ENCODE measurements at regions not wholly inside any gene's neighbourhood (a gene's known extent, or its start where the extent isn't known, plus 50 kb on each side); places are given as distances from the start of the nearest gene placed in this dataset.
"Not testable (repeated sequence)": the region's sequence is repeated elsewhere in the genome, so short reads cannot be mapped to it uniquely, and the experiment has no call there.

DNA sequence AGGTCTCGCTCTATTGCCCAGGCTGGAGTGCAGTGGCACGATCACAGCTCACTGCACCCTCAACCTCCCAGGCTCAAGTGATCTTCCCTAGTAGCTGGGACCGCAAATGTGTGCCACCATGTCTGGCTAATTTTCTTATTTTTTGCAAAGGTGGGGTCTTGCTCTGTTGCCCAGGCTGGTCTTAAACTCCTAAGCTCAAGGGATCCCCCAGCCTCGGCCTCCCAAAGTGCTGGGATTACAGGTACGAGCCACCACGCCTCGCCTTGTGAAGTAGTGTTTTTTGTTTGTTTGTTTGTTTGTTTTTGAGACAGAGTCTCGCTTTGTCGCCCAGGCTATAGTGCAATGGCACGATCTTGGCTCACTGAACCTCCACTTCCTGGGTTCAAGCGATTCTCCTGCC, 125.5 kb downstream of the HAUS1 start:
- not testable (repeated sequence) for DNase-seq (ENCODE audit: low spot score)

DNA sequence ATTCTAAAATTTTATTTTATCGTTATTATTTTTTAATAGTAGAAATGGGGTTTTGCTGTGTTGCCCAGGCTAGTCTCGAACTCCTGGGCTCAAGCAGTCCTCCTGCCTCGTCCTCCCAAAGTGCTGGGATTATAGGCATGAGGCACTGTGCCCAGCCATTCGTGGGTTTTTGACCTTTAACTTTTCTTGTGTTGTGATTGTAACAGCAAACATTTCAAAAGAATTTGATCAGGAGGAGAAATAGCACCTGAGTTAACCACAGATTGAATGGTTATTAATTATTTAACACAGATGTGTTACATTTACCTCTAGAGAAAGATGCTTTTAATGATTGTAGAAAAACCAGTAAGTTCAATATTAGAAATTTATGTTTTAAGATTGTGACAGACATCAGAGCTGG, 132.0 kb downstream of the HAUS1 start:
- no peak for DNase-seq (ENCODE audit: low spot score)

GRCh38 chr18:46237891-46238290, 133.7 kb downstream of the HAUS1 start:
- DNase-seq (ENCODE audit: low spot score) = no peak

- no peak for DNase-seq (ENCODE audit: low spot score)
Measured at GRCh38 chr18:46239549-46239948, 135.4 kb downstream of the HAUS1 start.

DNA sequence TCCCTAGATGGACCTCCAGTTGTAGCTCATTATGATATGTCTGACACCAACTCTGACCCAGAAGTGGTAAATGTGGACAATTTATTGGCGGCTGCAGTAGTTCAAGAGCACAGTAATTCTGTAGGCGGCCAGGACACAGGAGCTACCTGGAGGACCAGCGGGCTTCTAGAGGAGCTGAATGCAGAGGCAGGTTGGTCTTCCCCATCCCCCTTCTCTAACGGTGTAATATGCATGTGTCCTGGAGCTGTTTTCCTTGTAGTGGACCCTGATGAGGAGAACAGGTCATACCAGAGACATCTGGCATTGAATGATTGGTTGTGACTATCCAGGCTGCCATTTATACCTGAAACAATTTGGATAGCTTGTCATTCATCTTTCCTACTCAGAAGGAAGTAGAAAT, 135.8 kb downstream of the HAUS1 start:
- DNase-seq (ENCODE audit: low spot score) = no peak

DNA sequence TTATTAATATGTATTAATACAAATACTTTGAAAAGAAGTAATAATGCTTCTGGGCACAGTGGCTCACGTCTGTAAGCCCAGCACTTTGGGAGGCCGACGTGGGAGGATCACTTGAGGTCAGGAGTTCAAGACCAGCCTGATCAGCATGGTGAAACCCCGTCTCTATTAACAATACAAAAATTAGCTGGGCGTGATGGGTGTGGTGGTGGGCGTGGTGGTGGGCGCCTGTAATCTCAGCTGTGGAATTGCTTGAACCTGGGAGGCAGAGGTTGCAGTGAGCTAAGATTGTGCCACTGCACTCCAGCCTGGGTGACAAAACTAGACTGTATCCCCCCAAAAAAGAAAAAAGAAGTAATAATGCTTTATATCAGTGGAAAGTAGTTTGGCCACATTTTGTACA, 137.2 kb downstream of the HAUS1 start:
- not testable (repeated sequence) for DNase-seq (ENCODE audit: low spot score)

- no peak for DNase-seq (ENCODE audit: low spot score)
Measured at GRCh38 chr18:46242183-46242582, 138.0 kb downstream of the HAUS1 start.

GRCh38 chr18:46243095-46243494, 138.9 kb downstream of the HAUS1 start:
- DNase-seq (ENCODE audit: low spot score) = no peak

GRCh38 chr18:46243673-46244072, 139.5 kb downstream of the HAUS1 start:
- no peak for DNase-seq (ENCODE audit: low spot score)

DNA sequence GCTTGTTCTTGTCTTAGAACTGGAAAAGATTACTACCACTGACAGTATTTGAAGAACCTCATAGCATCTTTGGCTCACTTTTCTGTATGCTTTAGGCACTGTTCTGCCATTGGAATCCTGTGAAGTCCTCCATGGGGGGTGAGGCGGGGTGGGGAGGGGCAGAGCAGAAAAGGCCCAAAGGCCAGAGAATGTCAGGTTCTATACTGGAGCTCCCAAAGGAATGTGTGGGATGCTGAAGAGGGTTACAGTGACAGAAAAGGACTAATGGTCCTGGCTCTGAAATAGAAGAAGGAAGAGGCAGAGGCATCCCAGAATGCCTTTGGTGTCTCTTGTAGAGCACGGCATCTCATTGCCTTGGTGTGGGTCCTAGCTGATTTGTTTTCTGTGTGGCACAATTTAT, 141.9 kb downstream of the HAUS1 start:
- DNase-seq (ENCODE audit: low spot score) = no peak

DNA sequence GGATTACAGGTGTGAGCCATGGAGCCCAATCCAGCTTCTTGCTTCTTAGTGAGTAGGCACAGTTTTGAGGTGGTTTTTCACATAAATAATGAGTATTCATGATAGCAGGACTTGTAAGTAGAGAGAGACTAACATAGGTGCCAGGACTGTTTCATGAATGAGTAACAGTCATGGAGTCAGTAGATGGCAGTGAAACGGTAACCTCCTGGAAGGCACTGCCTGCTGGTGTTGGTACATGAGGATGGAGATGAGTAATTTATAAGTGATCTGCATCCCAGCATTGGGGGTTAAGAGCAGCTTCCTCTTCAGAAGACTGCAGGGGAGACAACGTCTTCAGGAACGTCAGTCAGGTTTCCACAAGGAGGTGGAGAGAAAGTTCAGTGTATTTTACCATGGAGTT, 143.8 kb downstream of the HAUS1 start:
- no peak for DNase-seq (ENCODE audit: low spot score)

GRCh38 chr18:46250084-46250811, 146.1 kb downstream of the HAUS1 start:
- peak; percentile 74 for DNase-seq (ENCODE audit: low spot score)

DNA sequence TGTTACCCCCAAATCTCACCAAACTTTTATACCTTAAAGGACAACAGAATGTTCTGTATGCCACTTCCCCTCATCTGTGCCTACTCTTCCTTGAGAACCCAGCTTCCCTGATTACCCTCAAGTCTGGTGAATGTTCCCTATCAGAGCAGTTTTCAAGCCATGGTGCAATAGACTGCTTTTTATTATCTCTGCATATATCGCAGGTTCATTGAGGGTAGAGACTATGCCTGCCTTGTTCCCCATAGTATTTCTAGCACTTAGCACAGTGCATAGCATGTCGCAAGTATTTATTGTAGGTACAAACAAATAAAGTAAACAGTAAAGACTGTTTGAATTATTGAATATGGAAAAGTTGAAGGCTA, 146.6 kb downstream of the HAUS1 start:
- DNase-seq (ENCODE audit: low spot score) = no peak

DNA sequence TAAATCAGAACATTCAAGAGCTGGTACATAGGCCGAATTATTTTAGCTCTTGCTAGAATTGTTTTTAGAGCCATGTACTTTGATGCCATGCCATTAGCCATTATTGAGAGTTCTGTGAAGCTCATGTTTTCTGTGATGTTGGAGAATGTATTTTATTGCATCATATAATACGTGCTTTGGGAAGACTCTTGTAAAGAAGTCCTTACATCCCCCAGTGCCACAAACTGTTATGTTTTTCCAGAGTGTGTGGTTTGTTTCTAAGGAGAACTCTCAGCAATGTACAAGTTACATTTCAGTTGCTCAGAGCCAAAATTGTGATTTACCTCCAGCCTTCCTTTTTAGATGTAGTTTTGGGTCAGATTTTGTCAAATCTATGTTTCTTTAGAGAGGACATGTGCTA, 148.6 kb downstream of the HAUS1 start:
- DNase-seq (ENCODE audit: low spot score) = no peak

DNA sequence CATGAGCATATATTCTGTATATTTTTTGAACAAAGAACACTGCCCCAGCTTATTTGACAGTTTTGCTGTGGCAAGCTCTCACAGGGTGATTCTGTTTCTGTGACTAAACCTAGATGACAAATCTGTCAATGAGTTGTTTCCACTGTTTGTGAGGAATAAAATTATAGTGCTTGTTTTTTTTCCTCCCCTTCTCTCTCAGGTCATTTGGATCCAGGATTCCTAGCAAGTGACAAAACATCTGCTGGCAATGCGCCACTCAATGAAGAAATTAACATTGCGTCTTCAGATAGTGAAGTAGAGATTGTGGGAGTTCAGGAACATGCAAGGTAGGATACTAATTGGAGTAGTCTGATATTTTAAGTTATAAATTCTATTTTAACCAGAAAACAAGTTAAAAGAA, 149.3 kb downstream of the HAUS1 start:
- DNase-seq (ENCODE audit: low spot score) = peak; percentile 48

GRCh38 chr18:46256078-46256477, 151.9 kb downstream of the HAUS1 start:
- DNase-seq (ENCODE audit: low spot score) = no peak

GRCh38 chr18:46257366-46257765, 153.2 kb downstream of the HAUS1 start:
- DNase-seq (ENCODE audit: low spot score) = no peak

DNA sequence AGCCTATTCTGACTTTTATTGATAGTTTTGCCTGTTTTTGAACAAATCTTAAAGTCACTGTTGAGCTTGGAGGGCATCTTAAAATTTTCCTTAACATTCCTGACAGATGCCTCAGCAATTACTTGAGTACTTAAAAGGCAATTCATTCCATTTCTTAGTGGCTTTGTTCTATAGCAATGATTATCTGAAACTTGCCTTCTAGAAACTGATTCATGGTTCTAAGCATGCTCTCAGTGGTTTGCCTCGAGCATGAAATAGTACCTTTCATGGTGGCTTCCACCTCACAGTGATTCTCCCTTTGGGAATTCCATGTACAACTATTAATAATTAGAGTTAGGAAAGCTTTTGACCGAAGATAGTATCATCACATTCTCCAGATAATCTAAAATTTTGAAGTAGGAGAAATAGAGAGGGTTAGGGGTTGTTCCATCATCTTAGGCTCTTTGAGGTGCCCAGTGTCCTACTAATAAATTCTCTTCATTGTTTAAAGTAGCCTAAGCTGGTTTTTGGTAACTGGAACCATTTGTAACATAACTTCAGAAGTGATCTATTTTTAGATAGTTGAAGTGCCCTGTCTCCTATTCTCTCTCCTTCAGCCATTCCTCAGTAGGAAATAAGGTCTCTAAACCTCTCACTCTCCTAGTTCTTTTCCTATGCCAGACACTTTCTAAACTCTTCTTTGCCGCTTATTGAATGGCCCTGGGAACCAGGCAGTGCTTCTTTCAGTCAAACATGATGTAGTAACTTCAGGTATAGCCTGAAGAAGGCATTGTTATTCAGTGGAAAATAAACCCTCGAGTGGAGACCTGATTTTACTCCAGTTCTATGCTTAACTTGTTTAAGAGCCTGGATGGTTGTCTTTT, 156.1 kb downstream of the HAUS1 start:
- no peak for DNase-seq (ENCODE audit: low spot score)

DNA sequence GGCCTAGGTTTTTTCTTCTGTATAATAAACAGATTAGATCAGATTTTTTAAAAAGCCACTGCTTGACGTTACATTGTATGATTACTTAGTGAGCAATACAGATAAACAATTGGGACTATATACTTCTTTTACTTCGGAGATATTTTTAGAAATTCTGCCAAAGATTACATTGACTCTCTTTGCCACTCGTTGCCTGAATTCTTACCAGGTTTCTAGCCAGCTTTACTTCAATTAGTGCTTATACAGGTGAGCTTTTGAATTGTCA, 156.6 kb downstream of the HAUS1 start:
- no peak for DNase-seq (ENCODE audit: low spot score)

DNA sequence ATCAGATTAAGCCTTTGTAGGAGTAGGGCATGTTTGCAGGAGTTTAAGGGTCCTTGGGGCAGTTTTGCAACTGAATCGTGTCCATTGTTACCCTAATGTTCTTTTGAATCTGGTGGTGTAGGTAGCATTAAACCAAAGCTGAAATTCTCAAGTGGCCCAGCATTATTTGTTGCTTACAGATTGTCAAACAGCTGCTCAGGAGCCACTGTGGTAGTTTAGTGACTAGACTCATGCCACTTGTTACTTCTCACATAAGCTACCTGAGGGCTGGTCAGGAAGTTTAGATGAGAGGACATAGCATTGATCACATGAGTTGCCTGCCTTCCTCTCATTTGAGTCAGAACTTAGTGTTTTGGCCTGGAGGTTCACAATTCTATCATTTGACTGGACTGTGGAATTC, 157.6 kb downstream of the HAUS1 start:
- no peak for DNase-seq (ENCODE audit: low spot score)

- no peak for DNase-seq (ENCODE audit: low spot score)
Measured at GRCh38 chr18:46262856-46263255, 158.7 kb downstream of the HAUS1 start.

- DNase-seq (ENCODE audit: low spot score) = no peak
Measured at GRCh38 chr18:46264255-46264654, 160.1 kb downstream of the HAUS1 start.

DNA sequence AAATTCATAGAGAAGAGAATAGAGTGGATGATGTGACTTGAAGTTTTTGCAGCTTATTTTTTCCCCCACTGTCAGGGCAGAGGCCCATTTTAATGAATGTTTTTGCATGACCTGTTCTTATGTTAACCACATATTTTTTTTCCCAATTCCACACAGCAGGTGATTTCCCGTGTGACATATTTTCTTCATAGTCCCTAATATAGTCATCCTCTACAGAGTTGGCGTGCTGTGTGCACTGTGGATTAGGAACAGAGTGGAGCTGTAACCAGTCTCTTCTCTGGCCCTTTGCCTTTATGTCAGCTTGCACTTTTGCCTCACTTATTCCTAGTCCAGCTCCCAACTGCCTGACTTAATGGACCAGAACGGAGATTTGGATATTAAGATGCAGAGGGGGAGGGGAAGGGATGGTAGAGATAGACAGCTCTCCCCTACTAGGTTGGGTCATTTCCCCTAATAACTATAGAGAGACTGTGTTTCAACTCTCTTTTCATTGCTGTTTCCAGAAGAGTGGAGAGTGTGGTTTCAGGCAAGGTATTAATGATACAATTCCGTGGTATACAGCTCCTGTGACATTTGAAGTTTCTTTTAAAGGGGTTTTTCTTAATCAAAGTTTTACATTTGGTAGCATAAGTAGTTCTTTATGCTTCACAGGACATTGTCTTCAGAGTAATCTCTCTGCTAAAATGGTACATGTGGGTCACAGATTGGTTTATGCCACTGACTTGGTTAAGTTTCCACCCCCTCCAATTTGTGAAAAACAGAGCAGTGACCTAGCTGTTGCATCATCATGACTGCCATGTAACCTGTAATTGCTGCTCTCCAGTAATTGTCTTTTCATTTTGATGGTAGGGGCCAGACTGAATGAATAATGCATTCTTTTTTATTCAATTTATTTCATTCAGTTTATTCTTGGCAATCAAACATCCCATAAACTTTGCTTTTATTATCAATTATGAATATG, 161.3 kb downstream of the HAUS1 start:
- no peak for DNase-seq (ENCODE audit: low spot score)
